ENCODE measurements at regions not wholly inside any gene's neighbourhood (a gene's known extent, or its start where the extent isn't known, plus 50 kb on each side); places are given as distances from the start of the nearest gene placed in this dataset.

DNA sequence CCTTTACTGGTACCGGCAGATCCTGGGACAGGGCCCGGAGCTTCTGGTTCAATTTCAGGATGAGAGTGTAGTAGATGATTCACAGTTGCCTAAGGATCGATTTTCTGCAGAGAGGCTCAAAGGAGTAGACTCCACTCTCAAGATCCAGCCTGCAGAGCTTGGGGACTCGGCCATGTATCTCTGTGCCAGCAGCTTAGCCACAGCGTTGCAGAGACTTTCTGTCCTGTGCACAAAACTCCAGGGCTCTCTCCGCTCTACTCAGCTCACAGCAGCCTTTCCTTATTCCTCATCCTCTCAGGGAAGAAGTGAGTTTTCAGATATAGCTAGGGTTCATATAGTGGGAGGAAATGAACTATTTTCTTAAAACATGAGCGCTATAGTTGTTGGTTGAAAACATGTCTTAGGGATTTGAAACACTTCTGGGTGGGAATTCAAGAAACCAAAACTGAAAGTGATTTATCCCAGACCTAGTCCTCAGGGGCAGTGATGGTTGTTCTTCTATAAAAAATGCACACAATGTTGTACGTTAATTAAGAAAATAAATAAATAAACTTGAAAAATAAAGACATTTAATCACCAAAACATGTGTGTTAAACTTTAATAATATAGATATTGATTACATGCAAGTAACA lies 150.2 kb upstream of the PRSS58 start:
- H3K27ac ChIP-seq (ENCODE audit: extremely low read length, insufficient read depth, low read length), result no peak overlapping the region
- in situ Hi-C loops (cut with HindIII; ENCODE audit: extremely low pct_ligation_motif_present, low pct_unique_long_range_greater_than_20kb), result no loop called here
- peak; percentile 62 for ATAC-seq
- H3K79me2 ChIP-seq (ENCODE audit: insufficient read depth, low read length), result no peaks in the 10 kb centered on the region
- H3K9ac ChIP-seq (ENCODE audit: insufficient read depth, low read depth, low read length), result no peak overlapping the region
- POLR2A ChIA-PET, result no interaction called here
- TF ChIP-seq FOXA1 (IDR thresholded peaks at IDR 0.05) (no peak), FOXA1 (CRISPR knock-in tag; IDR thresholded peaks at IDR 0.05) (no peak), MBD4 (IDR thresholded peaks at IDR 0.05; ENCODE audit: borderline replicate concordance, low read length) (no peak), HNF4G (IDR thresholded peaks at IDR 0.05; ENCODE audit: borderline replicate concordance, low read depth, low read length) (no peak), HNF4G (CRISPR knock-in tag; IDR thresholded peaks at IDR 0.05; ENCODE audit: borderline replicate concordance, low read depth) (no peak), MED8 (CRISPR knock-in tag; IDR thresholded peaks at IDR 0.05; ENCODE audit: insufficient replicate concordance) (no peak), ZNF570 (CRISPR knock-in tag; IDR thresholded peaks at IDR 0.05; ENCODE audit: borderline replicate concordance) (no peak), ZNF34 (CRISPR knock-in tag; IDR thresholded peaks at IDR 0.05; ENCODE audit: borderline replicate concordance) (no peak), ZNF607 (CRISPR knock-in tag; IDR thresholded peaks at IDR 0.05; ENCODE audit: borderline replicate concordance) (no peak)
- TF ChIP-seq, protein P1, sequence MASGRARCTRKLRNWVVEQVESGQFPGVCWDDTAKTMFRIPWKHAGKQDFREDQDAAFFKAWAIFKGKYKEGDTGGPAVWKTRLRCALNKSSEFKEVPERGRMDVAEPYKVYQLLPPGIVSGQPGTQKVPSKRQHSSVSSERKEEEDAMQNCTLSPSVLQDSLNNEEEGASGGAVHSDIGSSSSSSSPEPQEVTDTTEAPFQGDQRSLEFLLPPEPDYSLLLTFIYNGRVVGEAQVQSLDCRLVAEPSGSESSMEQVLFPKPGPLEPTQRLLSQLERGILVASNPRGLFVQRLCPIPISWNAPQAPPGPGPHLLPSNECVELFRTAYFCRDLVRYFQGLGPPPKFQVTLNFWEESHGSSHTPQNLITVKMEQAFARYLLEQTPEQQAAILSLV (CRISPR knock-in tag; IDR thresholded peaks at IDR 0.05; ENCODE audit: borderline replicate concordance), result no peak
- DNase-seq (ENCODE audit: low spot score), result no peak
- H2AFZ ChIP-seq (ENCODE audit: low read length), result peak overlapping the region; percentile 29
- BruUV-seq (replicated peaks), result no TSS peak
- no peaks in the 10 kb centered on the region; a peak in 1 of 5 replicates for H3K27me3 ChIP-seq (ENCODE audit: control insufficient read depth in 1 of 2, insufficient read depth in 2 of 2, low read length in 2 of 2)
- intact Hi-C loops (cut with micrococcal nuclease; ENCODE audit: unreplicated experiment), result no loop called here
- CTCF ChIA-PET (ENCODE audit: low intra/inter-chr PET ratio, low total read pairs), result no interaction called here
- no peaks in the 10 kb centered on the region for H3K4me1 ChIP-seq (ENCODE audit: insufficient read depth, low read length)
- H4K20me1 ChIP-seq (ENCODE audit: insufficient read depth, low read length), result no peaks in the 10 kb centered on the region
- peak overlapping the region; percentile 39; the same call in 1 of the 2 replicates for H3K4me2 ChIP-seq (ENCODE audit: low read depth, low read length)
- H3K9me3 ChIP-seq (ENCODE audit: low read length), result no peaks in the 10 kb centered on the region
- FAIRE-seq, result no peak
- H3K36me3 ChIP-seq (replicated peaks in 1 of 2; ENCODE audit: control insufficient read depth in 1 of 2, insufficient read depth in 2 of 2, low read length in 2 of 2), result no peaks in the 10 kb centered on the region
- 16% methylated on average over 8 of the region's 8 CpGs for WGBS (ENCODE audit: low lambda C conversion rate)
- H3K4me3 ChIP-seq (replicated peaks in 1 of 3; ENCODE audit: insufficient read depth in 1 of 3, low read depth in 2 of 3, low read length in 3 of 3), result no peak overlapping the region
